Suprapubic skin (tissue), 3 donors: ENCODE measurements at regions not wholly inside any gene's neighbourhood (a gene's known extent, or its start where the extent isn't known, plus 50 kb on each side); places are given as distances from the start of the nearest gene placed in this dataset.

Source experiments
- CTCF ChIP-seq, 2 donors: fragments of 200-600 bp in 1 of 2; fragments of 450-650 bp in 1 of 2; sonication (generic) in 1 of 2; IDR thresholded peaks; one replicate each; pipeline ENCODE4 v1.5.1; 2016 to 2019; ENCODE audit warnings: antibody characterized with exemption in 2 of 2, mild to moderate bottlenecking in 1 of 2, moderate library complexity in 1 of 2
- EP300 ChIP-seq: sonication (generic); formaldehyde crosslinking; IDR thresholded peaks from one replicate; pipeline ENCODE4 v1.6.1; 2017; ENCODE audit warnings: antibody characterized with exemption
- POLR2A ChIP-seq, 2 donors: fragments of 450-650 bp; IDR thresholded peaks; one replicate each; pipeline ENCODE4 v1.6.1; 2017; ENCODE audit warnings: antibody characterized with exemption in 2 of 2, mild to moderate bottlenecking in 2 of 2, moderate library complexity in 2 of 2

GRCh38 chr20:55784036-55784435 lies 221.3 kb downstream of the CBLN4 start:
- TF ChIP-seq EP300, result no peak
- TF ChIP-seq CTCF (IDR thresholded peaks at IDR 0.05), result no peak
- no peak for TF ChIP-seq POLR2A (IDR thresholded peaks at IDR 0.05)
